Transverse colon (tissue), 4 donors: ENCODE measurements at regions not wholly inside any gene's neighbourhood (a gene's known extent, or its start where the extent isn't known, plus 50 kb on each side); places are given as distances from the start of the nearest gene placed in this dataset.

ENCODE experiments used
- CTCF ChIP-seq, 5 experiments: fragments of 200-600 bp in 3 of 5; fragments of 450-650 bp in 2 of 5; sonication (generic) in 3 of 5; IDR thresholded peaks; 1 replicate in 2 of 5; 2 replicates in 3 of 5; pipeline ENCODE4 v1.5.1; 2016 to 2017; ENCODE audit warnings: antibody characterized with exemption in 5 of 5, inconsistent platforms in 3 of 5, mild to moderate bottlenecking in 2 of 5, moderate library complexity in 1 of 5
- POLR2A ChIP-seq: fragments of 450-650 bp; IDR thresholded peaks from one replicate; pipeline ENCODE4 v1.6.1; 2016; ENCODE audit warnings: antibody characterized with exemption, mild to moderate bottlenecking, moderate library complexity
- POLR2AphosphoS5 ChIP-seq, 3 donors: sonication (generic); formaldehyde crosslinking; IDR thresholded peaks; one replicate each; pipeline ENCODE4 v1.6.1; 2016; ENCODE audit warnings: antibody characterized with exemption in 3 of 3

GRCh38 chr11:71342116-71342515 lies 89.7 kb upstream of the SHANK2 start:
- TF ChIP-seq CTCF (IDR thresholded peaks at IDR 0.05) (no peak), POLR2A (no peak), POLR2AphosphoS5 (IDR thresholded peaks at IDR 0.05) (no peak)
